Mammary epithelial cell (primary cell): ENCODE measurements at regions not wholly inside any gene's neighbourhood (a gene's known extent, or its start where the extent isn't known, plus 50 kb on each side); places are given as distances from the start of the nearest gene placed in this dataset.

ENCODE experiments used
- EZH2 ChIP-seq: IDR thresholded peaks from 2 replicates; pipeline ENCODE4 v1.6.1; 2012; ENCODE audit warnings: low read length, inconsistent platforms, borderline replicate concordance
- TF ChIP-seq, protein P1 (sequence below), 2 donors: IDR thresholded peaks in 1 of 2; conservative IDR thresholded peaks in 1 of 2; 2 replicates each; pipeline ENCODE4 v1.5.1; 2011 to 2012; ENCODE audit warnings: inconsistent platforms in 2 of 2, low read length in 2 of 2, mild to moderate bottlenecking in 2 of 2, control low read depth in 1 of 2, low read depth in 1 of 2; ENCODE audit not compliant: insufficient read depth in 1 of 2; ENCODE audit errors: extremely low read depth in 1 of 2

DNA sequence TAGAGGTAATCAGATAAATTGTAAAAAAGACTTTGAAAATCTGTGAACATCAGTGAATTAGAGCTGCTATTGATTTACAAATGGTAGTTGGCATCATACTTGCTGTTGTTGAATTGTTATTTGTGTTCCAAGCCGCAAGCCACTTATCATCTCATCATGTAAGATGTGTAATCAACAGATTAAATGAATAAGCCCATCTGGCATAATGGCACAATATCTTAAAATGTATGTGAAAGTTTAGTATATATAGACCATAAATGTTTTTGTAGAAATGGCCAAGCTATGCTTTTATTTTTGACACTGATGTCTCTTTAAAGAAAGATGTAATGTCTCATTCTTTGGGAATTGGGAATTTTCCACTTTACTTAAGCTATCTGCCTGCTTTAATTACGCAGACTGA lies 682.6 kb upstream of the GNPDA2 start:
- TF ChIP-seq, protein P1, sequence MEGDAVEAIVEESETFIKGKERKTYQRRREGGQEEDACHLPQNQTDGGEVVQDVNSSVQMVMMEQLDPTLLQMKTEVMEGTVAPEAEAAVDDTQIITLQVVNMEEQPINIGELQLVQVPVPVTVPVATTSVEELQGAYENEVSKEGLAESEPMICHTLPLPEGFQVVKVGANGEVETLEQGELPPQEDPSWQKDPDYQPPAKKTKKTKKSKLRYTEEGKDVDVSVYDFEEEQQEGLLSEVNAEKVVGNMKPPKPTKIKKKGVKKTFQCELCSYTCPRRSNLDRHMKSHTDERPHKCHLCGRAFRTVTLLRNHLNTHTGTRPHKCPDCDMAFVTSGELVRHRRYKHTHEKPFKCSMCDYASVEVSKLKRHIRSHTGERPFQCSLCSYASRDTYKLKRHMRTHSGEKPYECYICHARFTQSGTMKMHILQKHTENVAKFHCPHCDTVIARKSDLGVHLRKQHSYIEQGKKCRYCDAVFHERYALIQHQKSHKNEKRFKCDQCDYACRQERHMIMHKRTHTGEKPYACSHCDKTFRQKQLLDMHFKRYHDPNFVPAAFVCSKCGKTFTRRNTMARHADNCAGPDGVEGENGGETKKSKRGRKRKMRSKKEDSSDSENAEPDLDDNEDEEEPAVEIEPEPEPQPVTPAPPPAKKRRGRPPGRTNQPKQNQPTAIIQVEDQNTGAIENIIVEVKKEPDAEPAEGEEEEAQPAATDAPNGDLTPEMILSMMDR (conservative IDR thresholded peaks at IDR 0.05 in 1 of 2, IDR thresholded peaks at IDR 0.05 in 1 of 2; ENCODE audit: extremely low read depth in 1 of 2, insufficient read depth in 1 of 2, low read depth in 1 of 2, low read length in 2 of 2), result no peak
- TF ChIP-seq EZH2, result no peak
